Muscle of arm (tissue), 1 donor: ENCODE measurements at regions not wholly inside any gene's neighbourhood (a gene's known extent, or its start where the extent isn't known, plus 50 kb on each side); places are given as distances from the start of the nearest gene placed in this dataset.
"Not testable (repeated sequence)": the region's sequence is repeated elsewhere in the genome, so short reads cannot be mapped to it uniquely, and the experiment has no call there.

Experiments
- DNase-seq: peaks from one replicate; pipeline ENCODE4 v3.0.0-alpha.2; 2013

DNA sequence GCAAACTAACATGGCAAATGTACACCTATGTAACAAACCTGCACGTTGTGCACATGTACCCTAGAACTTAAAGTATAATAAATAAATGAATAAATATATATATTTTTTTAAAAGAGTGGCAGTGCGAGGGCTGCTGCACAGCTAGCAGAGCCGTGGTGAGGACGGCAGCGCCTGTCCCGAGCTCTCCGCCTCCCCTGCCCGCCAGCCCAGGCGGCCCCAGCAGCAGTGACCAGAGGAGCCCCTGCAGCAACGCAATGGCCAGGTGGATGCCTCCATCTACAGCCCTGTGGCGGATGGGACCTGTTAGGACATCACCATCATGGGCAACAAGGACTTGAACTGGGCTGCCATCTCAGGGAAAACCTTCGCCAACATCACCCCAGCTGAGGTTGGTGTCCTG, 351.9 kb downstream of the FAM72C start:
- DNase-seq = no peak

DNA sequence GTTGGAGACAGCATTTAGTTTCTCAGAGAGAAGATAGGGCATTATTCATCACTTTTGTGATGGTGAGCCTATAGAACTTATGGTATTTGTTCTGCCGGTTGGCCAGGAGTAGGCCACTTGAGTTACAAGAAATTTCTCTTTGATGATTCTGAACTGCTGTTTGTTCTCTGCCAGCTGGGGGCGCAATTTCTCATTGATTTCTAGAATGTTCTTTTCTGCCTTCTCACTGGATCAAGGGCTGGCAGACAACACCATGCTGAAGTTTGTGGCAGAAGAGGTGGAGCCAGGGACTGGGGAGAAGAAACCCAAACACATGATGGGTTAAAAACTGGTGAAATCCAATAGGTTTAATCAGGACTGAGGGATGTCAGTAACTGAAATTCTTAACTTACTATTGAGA, 360.6 kb downstream of the FAM72C start:
- DNase-seq = no peak

DNA sequence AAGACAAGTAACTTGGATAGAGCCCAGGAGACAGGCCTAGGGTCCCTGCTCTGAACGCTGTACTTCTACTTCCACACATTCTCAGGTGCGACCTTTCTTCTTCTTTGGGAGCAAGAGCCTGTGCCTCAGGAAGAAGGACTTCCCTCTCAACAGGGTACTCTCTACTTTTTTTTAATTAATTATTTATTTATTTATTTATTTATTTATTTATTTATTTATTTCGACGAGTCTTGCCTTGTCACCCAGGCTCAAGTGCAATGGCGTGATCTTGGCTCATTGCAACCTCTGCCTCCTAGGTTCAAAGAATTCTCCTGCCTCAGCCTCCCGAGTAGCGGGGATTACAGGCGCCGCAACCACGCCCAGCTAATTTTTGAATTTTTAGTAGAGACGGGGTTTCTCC, 361.6 kb downstream of the FAM72C start:
- no peak for DNase-seq

DNA sequence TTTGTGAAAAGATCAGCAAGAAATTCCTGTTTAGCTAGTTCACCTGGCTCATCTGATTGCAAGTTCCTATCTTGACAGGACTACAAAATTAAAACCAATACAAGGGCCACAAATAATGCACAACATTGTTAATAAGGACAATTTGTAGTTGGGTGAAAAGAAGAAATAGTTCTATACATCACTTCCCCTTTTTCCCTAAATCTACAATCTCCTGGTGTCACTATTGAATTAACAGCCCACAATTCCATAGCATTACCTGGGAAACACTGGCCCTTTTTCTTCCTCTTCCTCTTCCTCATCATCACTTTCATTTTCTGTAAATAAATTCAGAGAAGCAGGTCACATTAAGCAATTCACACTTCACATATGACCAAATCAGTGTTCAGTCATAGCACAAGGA, 366.9 kb downstream of the FAM72C start:
- no peak for DNase-seq

DNA sequence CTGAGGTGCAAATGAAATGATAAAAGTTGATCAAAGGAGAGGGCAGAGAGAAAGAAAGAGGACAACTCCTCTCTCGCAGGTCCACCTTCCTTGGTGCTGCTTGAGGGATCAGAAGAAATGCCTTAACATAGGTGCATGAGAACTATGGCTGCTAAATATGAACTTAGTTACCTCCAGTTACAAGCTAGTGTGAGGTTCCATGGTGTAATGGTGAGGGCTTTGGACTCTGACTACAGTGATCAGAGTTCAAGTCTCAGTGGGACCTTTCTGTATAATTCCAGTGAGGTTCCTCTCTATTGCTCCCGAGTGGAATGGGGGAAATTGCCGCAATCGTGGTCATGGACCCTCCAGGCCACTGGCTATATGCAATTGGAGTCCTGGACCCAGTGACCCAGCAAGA, 387.3 kb downstream of the FAM72C start:
- DNase-seq = no peak

DNA sequence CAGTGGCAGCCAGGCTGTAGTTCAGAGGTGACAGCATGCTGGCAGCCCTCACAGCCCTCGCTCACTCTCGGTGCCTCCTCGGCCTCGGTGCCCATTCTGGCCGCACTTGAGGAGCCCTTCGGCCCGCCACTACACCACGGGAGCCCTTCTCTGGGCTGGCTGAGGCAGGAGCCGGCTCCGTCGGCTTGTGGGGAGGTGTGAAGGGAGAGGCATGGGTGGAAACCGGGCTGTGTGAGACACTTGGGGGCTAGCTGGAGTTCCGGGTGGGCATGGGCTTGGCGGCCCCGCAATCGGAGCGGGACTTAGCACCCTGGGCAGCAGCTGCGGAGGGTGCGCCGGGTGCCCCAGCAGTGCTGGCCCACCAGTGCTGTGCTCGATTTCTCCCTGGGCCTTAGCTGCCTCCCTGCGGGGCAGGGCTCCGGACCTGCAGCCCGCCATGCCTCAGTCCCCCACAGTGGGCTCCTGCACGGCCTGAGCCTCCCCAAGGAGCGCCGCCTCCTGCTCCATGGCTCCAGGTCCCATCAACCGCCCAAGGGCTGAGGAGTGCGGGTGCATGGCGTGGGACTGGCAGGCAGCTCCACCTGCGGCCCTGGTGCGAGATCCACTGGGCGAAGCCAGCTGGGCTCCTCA, 396.8 kb downstream of the FAM72C start:
- DNase-seq = no peak

DNA sequence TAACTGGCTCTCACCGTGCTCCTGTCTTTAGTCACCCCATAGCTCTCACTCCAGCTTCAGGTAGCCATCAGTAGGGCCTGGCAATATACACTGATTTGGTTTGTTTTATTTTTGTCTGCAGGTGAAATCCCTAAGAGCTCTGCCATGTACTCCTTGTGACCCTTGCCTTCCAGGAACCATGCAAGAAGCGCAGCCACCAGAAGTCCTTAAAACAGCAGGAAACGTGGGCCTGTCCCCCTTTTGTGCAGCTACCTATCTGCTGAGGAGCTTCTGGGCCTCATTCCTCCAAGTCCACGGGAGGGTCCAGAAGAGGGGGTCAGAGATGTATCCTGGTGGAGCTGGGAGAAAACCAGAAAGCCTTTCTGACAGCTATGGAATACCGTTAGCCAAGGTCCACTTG, 399.1 kb downstream of the FAM72C start:
- DNase-seq = not testable (repeated sequence)

DNA sequence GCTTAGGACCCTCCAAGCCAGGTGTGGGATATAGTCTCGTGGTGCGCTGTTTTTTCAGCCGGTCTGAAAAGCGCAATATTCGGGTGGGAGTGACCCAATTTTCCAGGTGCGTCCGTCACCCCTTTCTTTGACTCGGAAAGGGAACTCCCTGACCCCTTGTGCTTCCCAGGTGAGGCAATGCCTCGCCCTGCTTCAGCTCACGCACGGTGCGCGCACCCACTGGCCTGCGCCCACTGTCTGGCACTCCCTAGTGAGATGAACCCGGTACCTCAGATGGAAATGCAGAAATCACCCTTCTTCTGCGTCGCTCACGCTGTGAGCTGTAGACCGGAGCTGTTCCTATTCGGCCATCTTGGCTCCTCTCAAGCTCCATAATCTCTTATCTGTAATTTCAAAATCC, 408.0 kb downstream of the FAM72C start:
- DNase-seq = not testable (repeated sequence)

DNA sequence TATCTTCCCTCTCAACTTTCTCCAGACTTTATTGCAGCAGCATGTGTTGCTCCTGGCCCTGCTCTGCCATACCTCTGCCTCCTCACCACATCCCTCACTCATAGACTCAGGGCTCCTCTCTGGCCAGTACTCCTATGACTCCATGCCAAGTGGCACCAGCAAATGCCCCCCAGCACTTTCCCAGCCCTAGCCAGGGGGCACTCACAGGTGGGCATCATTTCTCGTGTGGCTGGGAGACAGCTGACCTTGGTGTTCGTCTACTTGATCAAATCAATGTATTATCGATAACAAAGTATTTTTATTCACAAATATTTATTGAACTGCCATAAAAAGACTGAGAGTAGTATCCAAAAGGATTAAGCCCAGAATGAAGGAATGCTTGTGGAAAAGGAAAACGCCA, 418.2 kb downstream of the FAM72C start:
- no peak for DNase-seq

DNA sequence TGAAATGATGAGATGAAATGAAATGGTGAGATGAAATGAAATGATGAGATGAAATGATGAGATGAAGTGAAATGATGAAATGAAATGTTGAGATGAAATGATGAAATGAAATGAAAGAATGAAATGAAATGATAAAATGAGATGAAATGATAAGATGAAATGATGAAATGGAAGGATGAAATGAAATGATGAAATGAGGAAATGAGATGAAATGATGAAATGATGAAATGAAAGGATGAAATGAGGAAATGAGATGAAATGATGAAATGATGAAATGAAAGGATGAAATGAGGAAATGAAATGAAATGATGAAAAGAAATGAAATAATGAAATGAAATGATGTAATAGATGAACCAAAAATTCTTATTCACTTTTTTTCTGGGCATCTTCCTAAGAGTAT, 467.1 kb downstream of the FAM72C start:
- DNase-seq = not testable (repeated sequence)

DNA sequence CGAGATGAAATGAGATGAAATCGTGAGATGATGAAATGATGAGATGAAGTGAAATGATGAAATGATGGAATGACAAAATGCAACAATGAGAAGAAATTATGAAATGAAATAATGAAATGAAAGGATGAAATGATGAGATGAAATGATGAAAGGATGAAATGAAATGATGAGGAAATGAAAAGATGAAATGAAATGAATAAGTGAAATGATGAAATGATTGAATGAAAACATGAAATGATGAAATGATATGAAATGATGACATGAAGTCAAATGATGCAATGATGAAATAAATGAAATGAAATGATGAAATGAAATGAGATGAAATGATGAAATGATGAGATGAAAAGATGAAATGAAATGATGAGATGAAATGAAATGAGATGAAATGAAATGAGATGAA, 467.7 kb downstream of the FAM72C start:
- DNase-seq = not testable (repeated sequence)

DNA sequence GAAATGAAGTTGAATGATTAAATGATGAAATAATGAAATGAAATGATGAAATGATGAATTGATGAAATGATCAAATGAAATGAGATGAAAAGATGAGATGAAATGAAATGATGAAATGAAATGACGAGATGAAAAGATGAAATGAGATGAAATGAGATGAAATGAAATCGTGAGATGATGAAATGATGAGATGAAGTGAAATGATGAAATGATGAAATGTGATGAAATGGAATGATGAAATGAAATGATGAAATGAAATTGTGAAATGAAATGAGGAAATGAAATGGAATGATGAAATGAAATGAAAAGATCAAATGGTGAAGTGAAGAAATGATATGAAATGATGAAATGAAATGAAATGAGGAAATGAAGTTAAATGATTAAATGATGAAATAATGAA, 468.7 kb downstream of the FAM72C start:
- DNase-seq = not testable (repeated sequence)

DNA sequence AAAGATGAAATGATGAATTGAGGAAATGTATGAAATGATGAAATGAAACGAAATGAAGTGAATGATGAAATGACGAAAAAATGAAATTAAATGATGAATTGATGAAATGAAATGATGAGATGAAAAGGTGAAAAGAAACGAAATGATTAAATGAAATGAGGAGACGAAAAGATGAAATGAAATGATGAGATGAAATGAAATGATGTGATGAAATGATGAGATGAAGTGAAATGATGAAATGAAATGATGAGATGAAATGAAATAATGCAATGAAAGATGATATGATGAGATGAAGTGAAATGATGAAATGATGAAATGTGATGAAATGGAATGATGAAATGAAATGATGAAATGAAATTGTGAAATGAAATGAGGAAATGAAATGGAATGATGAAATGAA, 469.7 kb downstream of the FAM72C start:
- not testable (repeated sequence) for DNase-seq

DNA sequence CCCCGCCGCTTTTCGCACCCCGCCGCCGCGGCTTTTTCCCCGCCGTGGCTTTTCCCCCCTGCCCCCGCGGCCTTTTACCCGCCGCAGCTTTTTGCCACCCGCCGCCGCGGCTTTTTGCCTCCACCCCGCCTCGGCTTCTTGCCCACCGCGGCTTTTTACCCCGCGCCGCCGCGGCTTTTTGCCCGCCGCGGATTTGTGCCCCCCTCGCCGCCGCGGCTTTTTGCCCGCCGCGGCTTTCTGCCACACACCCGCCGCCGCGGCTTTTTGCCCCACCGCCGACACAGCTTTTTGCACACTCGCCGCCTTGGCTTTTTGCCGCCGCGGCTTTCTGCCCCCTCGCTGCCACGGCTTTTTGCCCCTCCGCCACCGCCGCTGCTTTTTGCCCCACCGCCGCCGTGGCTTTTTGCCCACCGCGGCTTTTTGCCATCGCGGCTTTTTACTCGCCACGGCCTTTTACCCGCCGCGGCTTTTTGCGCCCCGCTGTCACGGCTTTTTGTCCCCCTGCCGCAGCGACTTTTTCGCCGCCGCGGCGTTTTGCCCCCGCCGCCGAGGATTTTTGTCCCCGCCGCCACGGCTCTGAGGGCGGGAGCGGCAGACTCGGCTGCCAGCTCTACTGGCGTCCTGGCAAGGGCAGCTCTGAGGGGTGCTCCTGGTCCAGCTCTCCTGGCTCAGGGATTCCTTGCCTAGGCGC, 473.6 kb downstream of the FAM72C start:
- not testable (repeated sequence) for DNase-seq

DNA sequence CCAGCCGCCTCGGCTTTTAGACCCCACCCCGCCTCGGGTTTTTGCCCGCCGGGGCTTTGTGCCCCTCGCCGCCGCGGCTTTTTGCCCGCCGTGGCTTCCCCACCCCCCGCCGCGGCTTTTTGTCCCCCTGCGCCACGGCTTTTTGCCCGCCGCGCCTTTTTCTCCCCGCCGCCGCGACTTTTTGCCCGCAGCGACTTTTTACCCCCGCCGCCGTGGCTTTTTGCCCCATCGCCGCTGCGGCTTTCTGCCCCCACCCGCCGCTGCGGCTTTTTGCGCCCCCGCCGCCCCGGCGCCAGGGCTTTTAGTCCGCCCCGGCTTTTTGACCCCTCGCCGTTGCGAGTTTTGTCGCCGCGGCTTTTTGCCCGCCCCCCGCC, 474.4 kb downstream of the FAM72C start:
- DNase-seq = no peak

DNA sequence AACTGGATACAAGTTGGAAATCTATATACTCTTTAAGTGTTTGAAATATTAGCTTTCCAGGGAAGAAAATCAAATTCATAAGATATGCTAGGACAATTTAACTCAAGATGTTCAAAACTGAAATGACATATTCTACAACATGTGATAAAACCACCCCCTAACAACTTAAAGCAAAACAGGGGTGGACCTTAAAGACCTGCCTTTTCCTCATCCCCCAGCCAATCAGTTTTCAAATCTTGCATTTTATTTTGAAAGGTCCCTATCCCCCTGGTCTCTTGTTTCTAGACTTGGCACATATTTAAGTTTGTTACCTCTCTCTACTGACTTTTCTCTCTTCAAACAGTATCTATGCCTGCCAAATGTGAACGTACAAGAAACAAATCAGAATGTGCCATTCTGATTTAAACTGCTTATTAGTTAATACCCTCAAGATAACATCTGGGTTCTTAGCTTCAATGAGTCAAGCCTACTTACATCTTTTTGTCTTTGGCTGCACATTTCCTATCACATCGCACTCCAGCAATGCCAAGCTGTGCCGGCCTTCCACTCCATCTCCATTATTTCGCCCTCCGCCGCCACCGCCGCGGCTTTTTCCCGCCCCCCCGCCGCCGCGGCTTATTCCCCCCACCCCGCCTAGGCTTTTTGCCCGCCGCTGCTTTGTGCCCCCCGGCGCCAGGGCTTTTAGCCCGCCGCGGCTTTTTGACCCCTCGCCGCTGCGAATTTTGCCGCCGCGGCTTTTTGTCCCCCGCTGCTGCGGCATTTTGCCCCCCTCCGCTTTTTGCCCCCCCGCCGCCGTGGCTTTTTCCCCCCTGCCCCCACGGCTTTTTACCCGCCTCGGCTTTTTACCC, 475.0 kb downstream of the FAM72C start:
- DNase-seq = not testable (repeated sequence)
